ENCODE measurements at regions not wholly inside any gene's neighbourhood (a gene's known extent, or its start where the extent isn't known, plus 50 kb on each side); places are given as distances from the start of the nearest gene placed in this dataset.

DNA sequence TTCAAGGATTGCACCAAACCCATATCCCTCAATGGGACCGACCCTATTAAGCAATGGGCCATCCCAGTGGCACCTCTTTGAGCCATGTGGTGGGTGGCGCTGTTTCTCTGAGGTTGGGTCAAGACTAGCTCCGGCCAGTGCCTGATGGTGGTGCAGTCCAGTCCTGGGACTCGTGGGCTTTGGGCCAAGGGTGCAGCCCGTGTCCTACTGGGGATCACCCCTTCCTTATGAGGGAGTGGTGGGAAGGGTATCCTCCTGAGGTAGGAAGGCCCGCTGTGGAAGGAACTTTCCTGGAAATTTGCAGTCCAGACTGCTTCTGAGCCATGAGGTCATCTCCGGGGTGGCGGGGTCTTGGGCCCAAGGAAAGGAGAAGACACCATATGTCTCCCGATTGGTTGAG is 231.6 kb downstream of the SNRPN start:
- peaks cover 56 to 81% of the 10 kb centered on the region in 2 donors for H3K9me3 ChIP-seq (ENCODE audit: control insufficient read depth in 2 of 2, insufficient read depth in 1 of 2, low read depth in 1 of 2, low read length in 1 of 2)
- no peaks in the 10 kb centered on the region for H3K36me3 ChIP-seq (ENCODE audit: control insufficient read depth in 2 of 2, insufficient read depth in 2 of 2, low read length in 1 of 2)
- no peaks in the 10 kb centered on the region for H3K27me3 ChIP-seq (ENCODE audit: control insufficient read depth in 1 of 2, insufficient read depth in 2 of 2, low read length in 2 of 2)
- WGBS, 2 donors = 85 to 87% methylated on average over 9 of the region's 9 CpGs
- no peaks in the 10 kb centered on the region for H3K4me1 ChIP-seq (ENCODE audit: control insufficient read depth in 2 of 2, insufficient read depth in 2 of 2, low read length in 1 of 2)
- H3K27ac ChIP-seq (ENCODE audit: low read depth in 2 of 2, low read length in 1 of 2) = no peak overlapping the region
- no peak overlapping the region for H3K4me3 ChIP-seq (ENCODE audit: low read depth in 1 of 2, low read length in 2 of 2)

DNA sequence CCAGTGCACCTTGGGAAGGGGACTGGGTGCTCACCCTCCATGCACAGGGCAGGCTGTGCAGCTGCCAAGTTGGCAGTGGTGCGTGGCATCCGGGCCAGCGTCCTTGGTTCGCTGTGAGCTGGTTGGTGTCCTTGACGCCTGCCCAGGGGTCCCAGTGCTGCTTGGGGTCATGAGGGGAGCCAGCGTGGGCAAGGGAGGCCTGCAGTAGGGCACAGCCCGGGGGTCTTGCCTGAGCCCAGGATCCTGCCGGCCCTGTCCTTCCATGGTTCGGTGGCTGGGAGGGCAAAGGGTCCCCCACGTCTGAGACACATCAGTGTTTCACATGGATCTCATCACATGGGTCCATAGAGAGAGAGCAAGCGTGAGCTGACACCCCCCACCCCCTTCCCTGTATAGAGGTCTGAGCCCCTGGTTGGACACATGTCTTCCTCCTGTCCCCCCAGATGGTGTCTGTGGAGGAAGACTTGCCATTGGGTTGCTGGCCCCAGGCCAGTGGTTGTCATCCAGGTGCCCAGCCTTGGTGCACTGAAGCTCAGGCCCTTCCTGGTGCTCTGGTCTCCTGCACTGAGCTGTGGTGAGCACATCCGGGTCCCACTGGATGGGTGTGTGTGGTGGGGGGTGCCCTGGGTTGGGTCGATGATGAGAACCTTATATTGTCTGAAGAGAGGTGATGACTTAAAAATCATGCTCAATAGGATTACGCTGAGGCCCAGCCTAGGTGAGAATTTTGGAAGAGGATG is 232.3 kb downstream of the SNRPN start:
- Histone ChIP-seq H3K4me3 (ENCODE audit: low read depth in 1 of 2, low read length in 2 of 2) (no peak overlapping the region), H3K36me3 (ENCODE audit: control insufficient read depth in 2 of 2, insufficient read depth in 2 of 2, low read length in 1 of 2) (no peaks in the 10 kb centered on the region), H3K27ac (ENCODE audit: low read depth in 2 of 2, low read length in 1 of 2) (no peak overlapping the region), H3K9me3 (ENCODE audit: control insufficient read depth in 2 of 2, insufficient read depth in 1 of 2, low read depth in 1 of 2, low read length in 1 of 2) (peaks cover 52 to 77% of the 10 kb centered on the region in 2 donors), H3K4me1 (ENCODE audit: control insufficient read depth in 2 of 2, insufficient read depth in 2 of 2, low read length in 1 of 2) (no peaks in the 10 kb centered on the region), H3K27me3 (ENCODE audit: control insufficient read depth in 1 of 2, insufficient read depth in 2 of 2, low read length in 2 of 2) (no peaks in the 10 kb centered on the region)
- 87 to 92% methylated on average over 14 of the region's 14 CpGs for WGBS, 2 donors

DNA sequence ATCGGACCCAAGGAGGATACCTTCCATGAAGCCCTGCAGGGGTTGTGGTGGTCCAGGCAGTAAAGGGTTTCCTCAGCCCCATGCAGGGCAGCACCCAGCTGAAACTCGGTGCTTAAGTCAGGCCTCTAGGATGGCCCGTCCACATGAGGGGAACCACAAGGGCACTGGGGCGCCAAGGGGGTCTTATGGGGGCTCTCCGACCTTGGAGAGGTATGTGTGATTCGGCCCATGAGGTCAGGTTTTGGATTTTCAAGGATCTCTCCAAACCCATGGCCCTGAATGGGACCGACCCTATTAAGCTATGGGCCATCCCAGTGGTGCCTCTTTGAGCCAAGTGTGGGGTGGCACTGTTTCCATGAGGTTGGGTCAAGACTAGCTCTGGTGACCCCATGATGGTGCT is 233.3 kb downstream of the SNRPN start:
- H3K4me1 ChIP-seq (ENCODE audit: control insufficient read depth in 2 of 2, insufficient read depth in 2 of 2, low read length in 1 of 2) = no peaks in the 10 kb centered on the region
- no peak overlapping the region for H3K4me3 ChIP-seq (ENCODE audit: low read depth in 1 of 2, low read length in 2 of 2)
- peaks cover 57 to 73% of the 10 kb centered on the region in 2 donors for H3K9me3 ChIP-seq (ENCODE audit: control insufficient read depth in 2 of 2, insufficient read depth in 1 of 2, low read depth in 1 of 2, low read length in 1 of 2)
- H3K27ac ChIP-seq (ENCODE audit: low read depth in 2 of 2, low read length in 1 of 2) = no peak overlapping the region
- H3K36me3 ChIP-seq (ENCODE audit: control insufficient read depth in 2 of 2, insufficient read depth in 2 of 2, low read length in 1 of 2) = no peaks in the 10 kb centered on the region
- 69 to 82% methylated on average over 7 of the region's 7 CpGs for WGBS, 2 donors
- no peaks in the 10 kb centered on the region for H3K27me3 ChIP-seq (ENCODE audit: control insufficient read depth in 1 of 2, insufficient read depth in 2 of 2, low read length in 2 of 2)

DNA sequence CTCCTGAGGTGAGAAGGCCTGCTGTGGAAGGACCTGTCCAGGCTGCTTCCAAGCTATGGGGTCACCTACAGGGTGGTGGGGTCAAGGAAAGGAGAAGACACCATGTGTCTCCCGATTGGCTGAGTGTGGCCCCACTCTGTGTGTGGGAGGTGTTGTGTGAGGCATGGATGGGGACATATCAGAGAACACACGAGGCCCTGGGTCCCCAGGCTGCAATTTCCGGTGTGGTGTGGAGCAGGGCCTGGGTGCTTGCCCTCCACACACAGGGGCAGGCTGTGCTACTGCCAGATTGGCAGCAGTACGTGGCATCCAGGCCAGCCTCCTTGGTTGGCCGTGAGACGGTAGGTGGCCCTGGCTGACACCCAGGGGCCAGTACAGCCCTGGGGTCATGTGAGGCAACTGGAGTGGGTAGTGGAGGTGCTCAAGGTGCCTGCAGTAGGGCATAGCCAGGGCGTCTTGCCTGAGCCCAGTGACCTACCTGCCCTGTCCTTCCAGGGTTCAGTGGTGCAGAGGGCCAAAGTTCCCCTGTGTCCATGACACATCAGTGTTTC is 233.8 kb downstream of the SNRPN start:
- WGBS, 2 donors = 67 to 81% methylated on average over 7 of the region's 7 CpGs
- peaks cover 52 to 73% of the 10 kb centered on the region in 2 donors for H3K9me3 ChIP-seq (ENCODE audit: control insufficient read depth in 2 of 2, insufficient read depth in 1 of 2, low read depth in 1 of 2, low read length in 1 of 2)

DNA sequence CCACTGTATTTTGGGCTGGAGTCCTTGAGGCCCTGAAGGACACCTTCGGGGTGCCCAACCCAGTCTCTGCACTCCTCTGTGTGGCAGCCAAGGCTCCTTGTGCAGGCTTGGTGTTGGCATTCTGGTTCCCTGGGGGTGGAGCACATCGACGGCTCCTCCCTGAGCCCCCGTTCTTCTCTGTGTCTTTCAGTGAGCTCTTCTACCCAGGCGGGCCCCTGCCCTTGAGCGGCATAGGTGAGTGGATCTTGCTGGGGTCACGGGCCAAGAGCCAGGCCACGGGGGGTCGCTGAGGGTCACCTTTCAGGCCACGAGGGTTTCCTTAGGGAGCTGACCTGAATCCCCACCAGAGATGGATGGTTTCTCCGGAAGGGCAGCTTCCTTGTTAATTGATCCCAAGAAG is 234.8 kb downstream of the SNRPN start:
- Histone ChIP-seq H3K9me3 (ENCODE audit: control insufficient read depth in 2 of 2, insufficient read depth in 1 of 2, low read depth in 1 of 2, low read length in 1 of 2) (peaks cover 53 to 77% of the 10 kb centered on the region in 2 donors), H3K27me3 (ENCODE audit: control insufficient read depth in 1 of 2, insufficient read depth in 2 of 2, low read length in 2 of 2) (no peaks in the 10 kb centered on the region)
- 77 to 79% methylated on average over 11 of the region's 11 CpGs for WGBS, 2 donors

More for the DNA sequence above, 233.8 kb downstream of the SNRPN start:
- Histone ChIP-seq H3K27ac (ENCODE audit: low read depth in 2 of 2, low read length in 1 of 2) (no peak overlapping the region), H3K36me3 (ENCODE audit: control insufficient read depth in 2 of 2, insufficient read depth in 2 of 2, low read length in 1 of 2) (no peaks in the 10 kb centered on the region), H3K27me3 (ENCODE audit: control insufficient read depth in 1 of 2, insufficient read depth in 2 of 2, low read length in 2 of 2) (no peaks in the 10 kb centered on the region), H3K4me3 (ENCODE audit: low read depth in 1 of 2, low read length in 2 of 2) (no peak overlapping the region), H3K4me1 (ENCODE audit: control insufficient read depth in 2 of 2, insufficient read depth in 2 of 2, low read length in 1 of 2) (no peaks in the 10 kb centered on the region)

DNA sequence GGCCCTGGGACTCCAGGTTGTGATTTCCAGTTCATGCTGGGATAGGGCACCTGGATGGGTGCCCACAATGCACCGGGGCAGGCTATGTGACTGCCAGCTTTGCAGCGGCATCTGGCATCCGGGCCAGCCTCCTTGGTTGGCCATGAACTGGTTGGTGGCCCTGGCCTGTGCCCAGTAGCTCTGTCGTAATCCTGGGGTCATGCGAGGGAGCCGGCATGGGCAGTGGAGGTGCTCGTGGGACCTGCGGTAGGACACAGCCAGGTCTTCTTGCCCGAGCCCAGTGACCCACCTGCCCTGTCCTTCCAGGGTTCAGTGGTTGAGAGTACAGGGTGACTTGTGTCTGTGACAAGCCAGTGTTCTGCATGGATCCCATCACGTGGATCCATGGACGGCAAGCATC is 237.9 kb downstream of the SNRPN start:
- H3K27me3 ChIP-seq (ENCODE audit: control insufficient read depth in 1 of 2, insufficient read depth in 2 of 2, low read length in 2 of 2) = no peaks in the 10 kb centered on the region
- no peaks in the 10 kb centered on the region for H3K4me1 ChIP-seq (ENCODE audit: control insufficient read depth in 2 of 2, insufficient read depth in 2 of 2, low read length in 1 of 2)
- no peaks in the 10 kb centered on the region for H3K36me3 ChIP-seq (ENCODE audit: control insufficient read depth in 2 of 2, insufficient read depth in 2 of 2, low read length in 1 of 2)
- peaks cover 42 to 69% of the 10 kb centered on the region in 2 donors for H3K9me3 ChIP-seq (ENCODE audit: control insufficient read depth in 2 of 2, insufficient read depth in 1 of 2, low read depth in 1 of 2, low read length in 1 of 2)
- 89 to 91% methylated on average over 11 of the region's 11 CpGs for WGBS, 2 donors
- no peak overlapping the region for H3K27ac ChIP-seq (ENCODE audit: low read depth in 2 of 2, low read length in 1 of 2)
- no peak overlapping the region for H3K4me3 ChIP-seq (ENCODE audit: low read depth in 1 of 2, low read length in 2 of 2)

More for the DNA sequence above, 234.8 kb downstream of the SNRPN start:
- Histone ChIP-seq H3K4me1 (ENCODE audit: control insufficient read depth in 2 of 2, insufficient read depth in 2 of 2, low read length in 1 of 2) (no peaks in the 10 kb centered on the region), H3K27ac (ENCODE audit: low read depth in 2 of 2, low read length in 1 of 2) (no peak overlapping the region), H3K36me3 (ENCODE audit: control insufficient read depth in 2 of 2, insufficient read depth in 2 of 2, low read length in 1 of 2) (no peaks in the 10 kb centered on the region), H3K4me3 (ENCODE audit: low read depth in 1 of 2, low read length in 2 of 2) (no peak overlapping the region)

DNA sequence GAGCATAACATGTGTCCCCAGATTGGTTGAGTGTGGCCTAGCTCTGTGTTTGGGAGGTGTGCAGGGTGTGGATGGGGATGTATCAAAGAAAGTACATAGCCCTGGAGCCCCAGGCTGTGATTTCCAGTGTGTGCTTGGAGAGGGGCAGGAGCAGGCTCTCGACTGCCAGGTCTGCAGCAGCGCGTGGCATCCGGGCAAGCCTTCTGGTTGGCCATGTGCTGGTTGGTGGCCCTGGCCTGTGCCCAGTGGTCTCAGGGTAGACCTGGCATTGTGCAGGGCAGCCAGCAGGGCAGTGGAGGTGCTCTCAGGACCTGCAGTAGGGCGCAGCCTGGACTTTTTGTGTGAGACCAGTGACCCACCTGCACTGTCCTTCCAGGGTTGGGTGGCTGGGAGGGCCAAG is 231.5 kb downstream of the UBE3A start:
- whole genome bisulfite sequencing, 2 donors = 84 to 88% methylated on average over 5 of the region's 5 CpGs
- H3K36me3 ChIP-seq (ENCODE audit: control insufficient read depth in 2 of 2, insufficient read depth in 2 of 2, low read length in 1 of 2) = no peaks in the 10 kb centered on the region
- H3K27me3 ChIP-seq (ENCODE audit: control insufficient read depth in 1 of 2, insufficient read depth in 2 of 2, low read length in 2 of 2) = no peaks in the 10 kb centered on the region
- no peak overlapping the region for H3K4me3 ChIP-seq (ENCODE audit: low read depth in 1 of 2, low read length in 2 of 2)
- no peak overlapping the region for H3K27ac ChIP-seq (ENCODE audit: low read depth in 2 of 2, low read length in 1 of 2)
- peaks cover 51 to 63% of the 10 kb centered on the region in 2 donors for H3K9me3 ChIP-seq (ENCODE audit: control insufficient read depth in 2 of 2, insufficient read depth in 1 of 2, low read depth in 1 of 2, low read length in 1 of 2)
- H3K4me1 ChIP-seq (ENCODE audit: control insufficient read depth in 2 of 2, insufficient read depth in 2 of 2, low read length in 1 of 2) = no peaks in the 10 kb centered on the region

DNA sequence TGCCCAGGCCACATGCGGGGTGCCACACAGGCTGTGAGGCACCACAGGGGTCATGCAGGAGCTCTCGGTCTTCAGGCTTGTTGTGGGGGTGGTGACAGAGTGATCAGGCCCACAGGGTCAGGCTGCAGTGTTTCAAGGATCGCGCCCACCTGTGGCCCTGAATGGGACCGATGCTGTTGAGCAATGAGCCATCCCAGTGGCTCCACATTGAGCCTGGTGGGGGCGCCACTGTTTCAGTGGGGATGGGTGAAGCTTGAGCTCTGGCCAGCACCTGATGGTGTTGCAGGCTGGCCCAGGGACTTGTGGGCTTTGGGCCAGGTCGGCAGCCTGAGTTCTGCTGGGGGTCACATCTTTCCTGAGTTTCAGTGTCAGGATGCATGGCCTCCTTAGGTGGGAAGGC is 230.1 kb downstream of the UBE3A start:
- Histone ChIP-seq H3K36me3 (ENCODE audit: control insufficient read depth in 2 of 2, insufficient read depth in 2 of 2, low read length in 1 of 2) (no peaks in the 10 kb centered on the region), H3K27me3 (ENCODE audit: control insufficient read depth in 1 of 2, insufficient read depth in 2 of 2, low read length in 2 of 2) (no peaks in the 10 kb centered on the region), H3K4me3 (ENCODE audit: low read depth in 1 of 2, low read length in 2 of 2) (no peak overlapping the region), H3K27ac (ENCODE audit: low read depth in 2 of 2, low read length in 1 of 2) (no peak overlapping the region), H3K9me3 (ENCODE audit: control insufficient read depth in 2 of 2, insufficient read depth in 1 of 2, low read depth in 1 of 2, low read length in 1 of 2) (peaks cover 56 to 67% of the 10 kb centered on the region in 2 donors), H3K4me1 (ENCODE audit: control insufficient read depth in 2 of 2, insufficient read depth in 2 of 2, low read length in 1 of 2) (no peaks in the 10 kb centered on the region)
- WGBS, 2 donors = 83 to 87% methylated on average over 7 of the region's 7 CpGs

DNA sequence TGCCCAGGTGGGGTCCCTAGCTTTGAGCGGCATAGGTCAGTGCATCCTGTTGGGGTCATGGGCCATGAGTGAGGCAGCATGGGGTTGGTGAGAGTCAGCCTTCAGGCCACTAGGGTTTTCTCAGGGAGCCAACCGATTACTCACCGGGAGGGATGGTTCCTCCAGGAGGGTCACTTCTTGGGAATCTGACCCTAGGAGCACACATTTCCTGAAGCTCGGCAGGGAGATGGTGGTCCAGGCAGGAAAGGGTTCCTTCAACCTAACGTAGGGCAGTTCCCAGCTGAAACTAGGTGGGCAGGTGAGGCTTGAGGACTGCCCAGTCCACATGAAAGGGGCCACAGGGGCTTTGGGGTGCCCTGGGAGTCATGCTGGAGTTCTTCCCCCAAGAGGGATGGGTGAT is 218.0 kb downstream of the UBE3A start:
- no peaks in the 10 kb centered on the region for H3K27me3 ChIP-seq (ENCODE audit: control insufficient read depth in 1 of 2, insufficient read depth in 2 of 2, low read length in 2 of 2)
- H3K9me3 ChIP-seq (ENCODE audit: control insufficient read depth in 2 of 2, insufficient read depth in 1 of 2, low read depth in 1 of 2, low read length in 1 of 2) = peaks cover 29 to 75% of the 10 kb centered on the region in 2 donors
- H3K4me3 ChIP-seq (ENCODE audit: low read depth in 1 of 2, low read length in 2 of 2) = no peak overlapping the region
- H3K27ac ChIP-seq (ENCODE audit: low read depth in 2 of 2, low read length in 1 of 2) = no peak overlapping the region
- H3K36me3 ChIP-seq (ENCODE audit: control insufficient read depth in 2 of 2, insufficient read depth in 2 of 2, low read length in 1 of 2) = no peaks in the 10 kb centered on the region
- no peaks in the 10 kb centered on the region for H3K4me1 ChIP-seq (ENCODE audit: control insufficient read depth in 2 of 2, insufficient read depth in 2 of 2, low read length in 1 of 2)
- 87 to 90% methylated on average over 5 of the region's 5 CpGs for WGBS, 2 donors

DNA sequence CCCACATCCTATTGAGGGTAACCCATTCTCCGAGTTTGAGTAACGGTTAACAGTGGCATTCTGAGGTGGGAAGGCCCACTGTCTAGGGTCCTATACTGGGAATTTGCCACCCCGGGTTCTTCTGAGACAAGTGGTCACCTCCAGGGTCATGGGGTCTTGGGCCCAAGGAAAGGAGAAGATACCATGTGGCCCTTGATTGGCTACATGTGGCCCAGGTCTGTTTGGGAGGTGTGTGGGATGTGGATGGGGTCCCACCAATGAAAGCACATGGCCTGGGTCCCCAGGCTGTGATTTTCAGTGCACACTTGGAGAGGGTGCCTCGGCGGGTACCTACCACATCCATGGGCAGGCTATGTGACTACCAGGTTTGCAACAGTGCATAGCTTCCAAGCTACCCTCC is 214.4 kb downstream of the UBE3A start:
- H3K9me3 ChIP-seq (ENCODE audit: control insufficient read depth in 2 of 2, insufficient read depth in 1 of 2, low read depth in 1 of 2, low read length in 1 of 2) = peaks cover 39 to 79% of the 10 kb centered on the region in 2 donors
- H3K36me3 ChIP-seq (ENCODE audit: control insufficient read depth in 2 of 2, insufficient read depth in 2 of 2, low read length in 1 of 2) = no peaks in the 10 kb centered on the region
- H3K4me3 ChIP-seq (ENCODE audit: low read depth in 1 of 2, low read length in 2 of 2) = no peak overlapping the region
- H3K27ac ChIP-seq (ENCODE audit: low read depth in 2 of 2, low read length in 1 of 2) = no peak overlapping the region
- H3K27me3 ChIP-seq (ENCODE audit: control insufficient read depth in 1 of 2, insufficient read depth in 2 of 2, low read length in 2 of 2) = no peaks in the 10 kb centered on the region
- H3K4me1 ChIP-seq (ENCODE audit: control insufficient read depth in 2 of 2, insufficient read depth in 2 of 2, low read length in 1 of 2) = no peaks in the 10 kb centered on the region
- WGBS, 2 donors = 85 to 89% methylated on average over 5 of the region's 5 CpGs
